BE2C (cell line): ENCODE measurements at regions not wholly inside any gene's neighbourhood (a gene's known extent, or its start where the extent isn't known, plus 50 kb on each side); places are given as distances from the start of the nearest gene placed in this dataset.

Experiments
- DNase-seq: peaks from one replicate; pipeline ENCODE4 v3.0.0-alpha.2; 2020
- H3K27me3 ChIP-seq: fragments of 250-450 bp; sonication (Bioruptor Pico); 2 replicates; pipeline ENCODE4 v1.5.1; 2020; ENCODE audit warnings: mild to moderate bottlenecking
- H3K36me3 ChIP-seq: fragments of 250-450 bp; sonication (Bioruptor Pico); 2 replicates; pipeline ENCODE4 v1.5.1; 2020; ENCODE audit warnings: mild to moderate bottlenecking
- H3K4me1 ChIP-seq: fragments of 250-450 bp; sonication (Bioruptor Pico); 2 replicates; pipeline ENCODE4 v1.5.1; 2020
- H3K4me3 ChIP-seq: 2 replicates; pipeline ENCODE4 v1.5.1; 2011; ENCODE audit warnings: low read depth, low read length
- H3K9me3 ChIP-seq: fragments of 250-450 bp; sonication (Bioruptor Pico); 2 replicates; pipeline ENCODE4 v1.5.1; 2020
- CTCF ChIP-seq: IDR thresholded peaks from 2 replicates; pipeline ENCODE4 v1.5.1; 2012; ENCODE audit warnings: mild to moderate bottlenecking, low read depth, low read length

DNA sequence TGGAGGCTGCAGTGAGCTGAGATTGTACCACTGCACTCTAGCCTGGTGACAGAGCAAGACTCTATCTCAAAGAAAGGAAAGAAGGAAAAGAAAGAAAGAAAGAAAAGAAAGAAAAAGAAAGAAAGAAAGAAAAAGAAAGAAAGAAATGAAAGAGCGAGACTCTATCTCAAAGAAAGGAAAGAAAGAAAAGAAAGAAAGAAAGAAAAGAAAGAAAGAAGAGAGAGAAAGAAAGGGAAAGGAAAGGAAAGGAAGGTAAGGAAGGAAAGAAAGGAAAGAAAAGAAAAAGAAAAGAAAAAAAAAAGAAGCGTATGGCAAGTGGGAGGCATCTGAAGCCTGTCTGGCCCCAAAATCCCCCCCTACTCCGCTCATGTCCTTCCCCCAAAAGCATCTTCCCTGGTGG, 182.3 kb upstream of the MSX2 start:
- TF ChIP-seq CTCF: no peak

GRCh38 chr5:174542471-174542870, 181.9 kb upstream of the MSX2 start:
- DNase-seq: no peak
- Histone ChIP-seq H3K4me1 (no peaks in the 10 kb centered on the region), H3K36me3 (no peaks in the 10 kb centered on the region), H3K27me3 (no peaks in the 10 kb centered on the region), H3K9me3 (no peaks in the 10 kb centered on the region), H3K4me3 (no peak overlapping the region)
- no peak for TF ChIP-seq CTCF

More for the DNA sequence above, 182.3 kb upstream of the MSX2 start:
- no peaks in the 10 kb centered on the region for H3K27me3 ChIP-seq
- DNase-seq: no peak
- H3K9me3 ChIP-seq: no peaks in the 10 kb centered on the region
- H3K4me3 ChIP-seq: no peak overlapping the region
- H3K36me3 ChIP-seq: no peaks in the 10 kb centered on the region
- H3K4me1 ChIP-seq: no peaks in the 10 kb centered on the region

GRCh38 chr5:174545926-174546325, 178.5 kb upstream of the MSX2 start:
- no peak for TF ChIP-seq CTCF
- Histone ChIP-seq H3K9me3 (no peaks in the 10 kb centered on the region), H3K36me3 (no peaks in the 10 kb centered on the region), H3K4me1 (peaks cover 13% of the 10 kb centered on the region), H3K4me3 (no peak overlapping the region), H3K27me3 (no peaks in the 10 kb centered on the region)
- no peak for DNase-seq

- peak; percentile 18 for DNase-seq
- H3K9me3 ChIP-seq: no peaks in the 10 kb centered on the region
- no peaks in the 10 kb centered on the region for H3K27me3 ChIP-seq
- H3K4me3 ChIP-seq: no peak overlapping the region
- no peaks in the 10 kb centered on the region for H3K36me3 ChIP-seq
- peaks cover 13% of the 10 kb centered on the region for H3K4me1 ChIP-seq
- TF ChIP-seq CTCF: no peak
Observed at GRCh38 chr5:174547814-174548213, 176.6 kb upstream of the MSX2 start.

DNA sequence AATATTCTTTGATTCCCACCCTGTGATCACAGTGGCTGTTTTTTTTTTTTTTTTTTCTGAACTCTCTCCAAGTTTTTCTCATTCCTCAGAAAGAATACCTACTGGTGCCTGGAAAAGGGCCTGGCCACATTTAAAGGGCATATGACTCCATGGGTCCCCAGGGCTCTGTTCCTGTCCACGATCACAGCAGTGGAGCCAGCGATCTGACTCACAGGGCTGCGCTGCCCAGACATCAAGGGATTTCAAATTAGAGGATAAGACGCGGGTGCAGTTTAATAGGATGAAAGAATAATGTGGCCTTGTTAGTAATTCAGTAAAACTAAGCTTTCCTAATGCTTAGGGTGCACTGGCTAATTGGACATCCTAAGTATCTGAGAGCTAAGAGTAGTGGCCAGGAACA, 175.1 kb upstream of the MSX2 start:
- H3K9me3 ChIP-seq: no peaks in the 10 kb centered on the region
- DNase-seq: peak; percentile 33
- H3K4me1 ChIP-seq: peaks cover 13% of the 10 kb centered on the region
- TF ChIP-seq CTCF: no peak
- H3K36me3 ChIP-seq: no peaks in the 10 kb centered on the region
- H3K27me3 ChIP-seq: no peaks in the 10 kb centered on the region
- H3K4me3 ChIP-seq: no peak overlapping the region

- peaks cover 13% of the 10 kb centered on the region for H3K4me1 ChIP-seq
- H3K36me3 ChIP-seq: no peaks in the 10 kb centered on the region
- no peak for TF ChIP-seq CTCF
- H3K27me3 ChIP-seq: no peaks in the 10 kb centered on the region
- DNase-seq: no peak
- H3K9me3 ChIP-seq: no peaks in the 10 kb centered on the region
- H3K4me3 ChIP-seq: no peak overlapping the region
Observed at GRCh38 chr5:174550026-174550425, 174.4 kb upstream of the MSX2 start.
